ENCODE measurements at regions not wholly inside any gene's neighbourhood (a gene's known extent, or its start where the extent isn't known, plus 50 kb on each side); places are given as distances from the start of the nearest gene placed in this dataset.

- TF ChIP-seq ZBTB43 (CRISPR knock-in tag; IDR thresholded peaks at IDR 0.05): no peak
- TF ChIP-seq PRRX2 (CRISPR knock-in tag; IDR thresholded peaks at IDR 0.05): no peak
- TF ChIP-seq MYBL2 (CRISPR knock-in tag; IDR thresholded peaks at IDR 0.05): no peak
- H3K27me3 Mint-ChIP-seq (ENCODE audit: low read depth): no peaks in the 10 kb centered on the region
- no peak for ATAC-seq
Observed at GRCh38 chr14:98312006-98312405, 960.0 kb downstream of the BCL11B start.

GRCh38 chr14:98321841-98322240 is 950.2 kb downstream of the BCL11B start:
- Mint-ChIP-seq H3K4me1 (no peaks in the 10 kb centered on the region), H3K4me3 (no peak overlapping the region), H3K27ac (no peak overlapping the region), H3K27me3 (ENCODE audit: low read depth) (no peaks in the 10 kb centered on the region; the same call in 1 of the 2 replicates), H3K36me3 (peaks cover 10% of the 10 kb centered on the region; the same call in 1 of the 2 replicates), H3K9me3 (peaks cover 35% of the 10 kb centered on the region)
- no peak for TF ChIP-seq ZNF232 (CRISPR knock-in tag; IDR thresholded peaks at IDR 0.05)
- TF ChIP-seq SMAD3 (CRISPR knock-in tag; IDR thresholded peaks at IDR 0.05; ENCODE audit: borderline replicate concordance): no peak
- TF ChIP-seq IRF1 (CRISPR knock-in tag; IDR thresholded peaks at IDR 0.05): no peak
- TF ChIP-seq SP1 (CRISPR knock-in tag; conservative IDR thresholded peaks at IDR 0.05): no peak
- TF ChIP-seq JUN (CRISPR knock-in tag; IDR thresholded peaks at IDR 0.05): no peak
- no peak for TF ChIP-seq USF2 (CRISPR knock-in tag; IDR thresholded peaks at IDR 0.05)
- no peak for TF ChIP-seq ZNF281 (CRISPR knock-in tag; IDR thresholded peaks at IDR 0.05)
- TF ChIP-seq RORB (CRISPR knock-in tag; IDR thresholded peaks at IDR 0.05): no peak
- no peak for TF ChIP-seq NR3C1 (CRISPR knock-in tag; conservative IDR thresholded peaks at IDR 0.05; ENCODE audit: low read depth)
- TF ChIP-seq PRRX2 (CRISPR knock-in tag; IDR thresholded peaks at IDR 0.05): no peak
- no peak for TF ChIP-seq NFATC4 (CRISPR knock-in tag; IDR thresholded peaks at IDR 0.05)
- no peak for TF ChIP-seq E2F1 (CRISPR knock-in tag; IDR thresholded peaks at IDR 0.05)
- TF ChIP-seq ELF4 (CRISPR knock-in tag; IDR thresholded peaks at IDR 0.05; ENCODE audit: low read depth): no peak
- no peak for TF ChIP-seq ZNF138 (CRISPR knock-in tag; conservative IDR thresholded peaks at IDR 0.05)
- TF ChIP-seq TP53 (CRISPR knock-in tag; IDR thresholded peaks at IDR 0.05): no peak
- no peak for TF ChIP-seq PRDM15 (CRISPR knock-in tag; IDR thresholded peaks at IDR 0.05)
- DNase-seq (ENCODE audit: low spot score): no peak
- ATAC-seq: no peak
- CTCF ChIA-PET: no interaction called here
- POLR2A ChIA-PET: no interaction called here

More at GRCh38 chr14:98312006-98312405, 960.0 kb downstream of the BCL11B start:
- CTCF ChIA-PET: no interaction called here
- Mint-ChIP-seq H3K36me3 (no peaks in the 10 kb centered on the region), H3K4me3 (no peak overlapping the region), H3K27ac (no peak overlapping the region), H3K9me3 (peaks cover 26% of the 10 kb centered on the region), H3K4me1 (no peaks in the 10 kb centered on the region)
- POLR2A ChIA-PET: no interaction called here
- no peak for DNase-seq (ENCODE audit: low spot score)

All from WTC11 (cell line).